T47D (cell line): ENCODE measurements at regions not wholly inside any gene's neighbourhood (a gene's known extent, or its start where the extent isn't known, plus 50 kb on each side); places are given as distances from the start of the nearest gene placed in this dataset.

ENCODE experiments used
- DNase-seq, 2 experiments: peaks; one replicate each; pipeline versions ENCODE4 v3.0.0 to v3.0.0-alpha.2; 2011 to 2012; ENCODE audit warnings: low read depth in 1 of 2, low spot score in 1 of 2
- JUND ChIP-seq: IDR thresholded peaks from 2 replicates; pipeline ENCODE4 v1.6.1; 2012; ENCODE audit warnings: low read depth
- in situ Hi-C: cut with HindIII; loops from 2 replicates; pipeline ENCODE4 v1.10.0; 2016; ENCODE audit warnings: low sequenced_read_pairs, low pct_unique_long_range_greater_than_20kb

DNA sequence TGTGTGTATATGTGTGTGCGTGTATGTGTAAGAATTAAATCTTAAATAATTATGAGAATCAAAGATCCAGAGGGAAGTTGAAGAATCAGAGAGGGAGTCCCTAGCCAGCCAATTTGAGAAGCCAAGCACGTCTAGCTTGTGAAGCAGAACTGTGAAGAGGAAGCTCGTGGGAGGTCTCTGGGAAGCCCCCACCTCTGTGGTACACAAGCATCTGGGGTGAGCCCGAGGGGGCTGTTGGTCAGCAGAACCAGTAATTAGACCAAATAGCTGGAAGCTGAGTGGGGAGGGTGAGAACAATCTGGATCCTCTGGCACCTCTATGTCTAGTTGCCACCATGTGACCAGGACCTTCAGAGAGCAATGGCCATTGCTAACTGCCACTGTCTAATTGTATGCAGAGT, 162.7 kb upstream of the ADRA1D start:
- in situ Hi-C loops = no loop called here
- no peak for DNase-seq
- TF ChIP-seq JUND = no peak

GRCh38 chr20:4406627-4407026, 157.5 kb upstream of the ADRA1D start:
- in situ Hi-C loops = no loop called here
- no peak for TF ChIP-seq JUND
- DNase-seq = no peak

DNA sequence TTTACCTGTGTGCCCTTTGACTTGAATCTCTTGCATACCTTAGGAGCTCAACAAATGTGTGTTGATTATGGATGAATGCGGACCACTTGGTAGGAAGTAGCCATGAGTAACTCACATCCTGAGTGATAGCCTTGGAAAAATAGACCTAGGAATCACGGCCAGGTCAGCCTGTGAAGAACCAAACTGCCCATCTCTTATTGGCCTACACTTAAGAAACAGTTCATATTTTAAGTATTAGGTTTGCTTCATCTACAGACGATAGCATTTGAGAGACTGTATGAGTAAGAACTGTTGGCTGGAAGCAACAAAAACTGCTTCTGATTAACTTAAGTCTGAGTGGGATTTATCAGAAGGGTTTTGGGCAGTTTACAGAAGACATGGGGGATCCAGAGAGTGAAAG, 152.5 kb upstream of the ADRA1D start:
- in situ Hi-C loops = no loop called here
- TF ChIP-seq JUND = no peak
- DNase-seq = no peak

DNA sequence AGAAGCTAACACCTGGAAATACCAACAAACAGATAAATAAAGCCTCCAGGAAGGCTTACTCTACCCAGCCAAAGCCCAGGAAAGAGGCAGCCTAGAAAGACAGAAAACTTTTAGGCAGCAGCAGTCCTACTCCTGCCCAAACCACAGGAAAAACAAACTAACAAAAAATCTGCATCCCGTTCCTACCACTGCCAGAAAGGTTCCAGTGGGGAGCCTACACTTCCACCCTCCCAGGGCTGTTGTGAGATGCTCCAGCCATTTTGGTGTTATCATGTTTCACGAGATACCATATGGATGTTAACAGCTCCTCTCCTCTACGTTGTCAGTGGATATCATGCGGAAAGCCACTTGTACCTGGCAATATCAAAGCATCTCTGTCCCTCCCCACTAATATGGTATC, 135.9 kb upstream of the ADRA1D start:
- in situ Hi-C loops = no loop called here
- TF ChIP-seq JUND = no peak
- no peak for DNase-seq

DNA sequence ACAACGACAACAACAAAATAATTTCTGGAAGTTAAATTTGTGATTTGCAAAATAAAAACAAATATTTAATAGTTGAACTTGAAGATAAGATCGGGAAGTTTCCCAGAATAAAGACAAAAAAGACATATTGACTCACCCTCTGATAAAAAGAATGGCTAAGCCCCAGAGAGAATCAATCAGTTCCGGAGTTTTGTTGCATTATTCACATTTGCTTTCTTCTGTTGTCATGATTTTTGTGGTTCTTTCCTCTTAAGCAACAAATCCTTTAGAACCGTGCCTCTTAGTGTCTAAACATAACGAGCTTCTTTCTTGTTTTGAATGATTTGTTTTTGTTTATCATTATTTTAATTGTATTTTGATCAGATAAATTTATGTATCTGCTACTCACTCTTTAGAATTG, 134.9 kb upstream of the ADRA1D start:
- DNase-seq = no peak
- in situ Hi-C loops = no loop called here
- no peak for TF ChIP-seq JUND

- no peak for TF ChIP-seq JUND
- DNase-seq = no peak
- in situ Hi-C loops = no loop called here
Observed at GRCh38 chr20:4375881-4376280, 126.8 kb upstream of the ADRA1D start.

DNA sequence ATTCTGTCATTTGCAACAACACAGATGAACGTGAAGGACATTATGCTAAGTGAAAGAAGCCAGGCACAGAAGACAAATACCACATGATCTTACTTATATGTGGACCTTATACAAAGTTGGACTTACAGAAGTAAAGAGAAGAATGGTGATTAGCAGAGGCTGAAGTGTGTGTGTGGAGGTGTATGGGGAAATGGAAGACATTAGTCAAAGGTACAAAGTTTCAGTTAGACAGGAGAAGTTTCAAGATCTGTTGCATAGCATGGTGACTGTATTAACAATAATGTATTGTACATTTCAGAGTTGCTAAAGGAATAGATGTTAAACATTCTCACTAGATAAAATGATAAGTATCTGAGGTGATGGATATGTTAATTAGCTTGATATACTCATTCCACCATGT, 124.4 kb upstream of the ADRA1D start:
- no peak for TF ChIP-seq JUND
- in situ Hi-C loops = no loop called here
- no peak for DNase-seq

GRCh38 chr20:4371623-4372251, 122.7 kb upstream of the ADRA1D start:
- no peak for DNase-seq
- in situ Hi-C loops = no loop called here
- TF ChIP-seq JUND = no peak

GRCh38 chr20:4370851-4371250, 121.8 kb upstream of the ADRA1D start:
- TF ChIP-seq JUND = no peak
- in situ Hi-C loops = no loop called here
- DNase-seq = no peak

DNA sequence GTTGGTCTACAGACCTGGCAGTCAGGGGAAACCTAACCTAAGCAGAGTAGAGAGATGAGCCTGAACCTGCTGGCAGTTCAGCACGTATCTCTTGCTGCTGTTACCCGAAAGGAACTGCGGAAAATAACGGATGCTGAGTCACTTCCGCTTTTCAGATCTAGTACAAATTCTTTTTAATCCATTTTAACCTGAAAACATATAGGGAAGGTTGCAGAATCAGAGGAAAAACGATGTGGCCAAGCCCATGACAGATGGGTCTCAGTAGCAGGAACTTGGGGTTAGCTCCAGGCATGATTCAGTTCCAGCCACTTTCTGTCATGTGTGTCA, 120.7 kb upstream of the ADRA1D start:
- no peak for DNase-seq

DNA sequence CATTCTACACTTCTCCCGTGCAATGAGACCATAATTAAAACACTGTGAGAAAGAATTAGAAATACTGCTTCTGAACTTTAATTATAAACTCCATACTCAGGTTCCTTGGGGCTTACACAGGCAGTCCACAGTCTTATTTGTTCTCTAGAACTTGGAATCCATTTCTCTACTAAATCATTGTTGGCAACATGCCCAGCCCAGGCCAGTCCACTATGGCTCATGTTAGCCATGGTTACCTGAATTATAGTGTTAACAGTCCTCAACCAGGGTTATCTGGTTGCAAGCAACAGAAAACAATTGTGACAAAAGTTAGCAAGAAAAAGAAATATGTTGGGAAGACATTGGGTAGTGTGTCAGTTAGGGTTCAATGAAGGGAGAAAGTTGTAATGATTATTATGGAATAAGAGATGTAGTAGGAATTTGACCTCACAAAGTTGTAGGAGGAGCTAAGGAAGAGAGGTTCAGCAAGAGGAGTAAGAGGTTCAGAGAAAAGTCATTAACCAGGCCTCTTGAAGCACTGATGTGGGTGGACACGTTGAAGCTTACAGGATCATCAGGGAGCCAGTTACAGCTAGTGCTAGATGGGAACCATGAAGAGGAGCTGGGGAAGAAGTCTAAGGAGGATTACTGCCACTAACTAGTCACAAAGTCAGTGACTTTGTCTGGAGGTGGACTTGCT, 120.2 kb upstream of the ADRA1D start:
- no peak for TF ChIP-seq JUND
- in situ Hi-C loops = no loop called here
- no peak for DNase-seq

More for the DNA sequence above, 120.7 kb upstream of the ADRA1D start:
- no peak for TF ChIP-seq JUND
- in situ Hi-C loops = no loop called here

GRCh38 chr20:4366076-4366475, 117.0 kb upstream of the ADRA1D start:
- no peak for DNase-seq
- in situ Hi-C loops = no loop called here
- TF ChIP-seq JUND = no peak

DNA sequence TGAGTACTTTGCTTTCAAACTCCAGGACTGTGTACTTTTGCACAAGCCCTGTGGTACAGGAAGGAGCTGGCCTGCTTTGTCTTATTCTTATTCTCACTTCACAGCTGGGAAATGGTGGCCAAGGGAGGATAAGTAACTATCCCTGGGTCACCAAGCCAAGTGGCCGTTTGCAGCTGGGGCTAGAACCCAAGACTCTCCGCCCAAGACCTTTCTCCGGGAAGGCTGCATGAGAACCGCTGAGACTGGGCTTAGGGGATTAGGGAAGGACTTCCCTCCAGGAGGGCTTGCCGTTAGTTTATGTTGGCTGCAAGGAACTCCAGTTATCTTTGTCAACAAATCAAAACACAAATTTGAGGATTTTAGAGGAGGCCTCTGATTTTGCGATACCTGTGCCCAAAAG, 109.5 kb upstream of the ADRA1D start:
- no peak for TF ChIP-seq JUND
- DNase-seq = no peak
- in situ Hi-C loops = no loop called here

DNA sequence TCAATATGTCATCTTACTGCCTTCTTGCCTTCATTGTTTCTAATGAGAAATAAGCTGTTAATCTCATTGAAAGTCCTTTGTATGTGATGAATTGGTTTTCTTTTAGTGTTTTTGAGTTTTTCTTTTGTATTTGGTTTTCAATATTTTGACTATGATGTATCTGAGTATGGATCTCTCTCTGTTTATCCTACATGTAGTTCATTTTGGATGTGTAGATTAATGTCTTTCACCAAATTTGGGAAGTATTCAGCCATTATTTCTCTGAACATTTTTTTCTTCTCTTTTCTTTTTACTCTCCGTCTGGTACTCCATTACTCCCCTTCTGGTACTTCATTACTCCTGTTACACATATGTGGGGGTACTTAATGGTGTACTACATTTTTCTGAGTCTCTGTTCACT, 103.3 kb upstream of the ADRA1D start:
- DNase-seq = no peak
- no peak for TF ChIP-seq JUND
- in situ Hi-C loops = no loop called here
